ENCODE measurements at regions not wholly inside any gene's neighbourhood (a gene's known extent, or its start where the extent isn't known, plus 50 kb on each side); places are given as distances from the start of the nearest gene placed in this dataset.

DNA sequence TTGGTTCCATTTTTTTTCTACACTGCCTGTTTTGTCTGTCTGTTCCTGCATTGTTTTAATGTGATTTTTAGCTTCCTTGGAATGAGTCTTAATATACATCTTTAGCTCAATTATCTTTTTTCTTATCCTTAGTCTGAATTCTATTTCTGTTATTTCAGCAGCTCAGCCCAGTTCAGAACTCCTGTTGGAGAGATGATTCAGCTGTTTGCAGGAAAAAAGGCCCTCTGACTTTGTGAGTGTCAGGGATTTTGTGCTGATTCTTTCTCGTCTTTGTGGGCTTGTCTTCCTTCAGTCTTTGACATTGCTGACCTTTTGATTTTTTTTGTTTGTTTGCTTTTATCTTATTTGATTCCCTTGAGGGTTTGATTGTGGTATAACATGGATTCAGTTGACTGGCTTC, 343.2 kb upstream of the TRAM1L1 start:
- no peaks in the 10 kb centered on the region for H3K4me1 Mint-ChIP-seq
- DNase-seq, result no peak
- CTCF ChIA-PET, result no interaction called here
- H3K27ac Mint-ChIP-seq, result no peak overlapping the region
- no peaks in the 10 kb centered on the region for H3K36me3 Mint-ChIP-seq
- H3K27me3 Mint-ChIP-seq, result no peaks in the 10 kb centered on the region
- no peaks in the 10 kb centered on the region for H3K9me3 Mint-ChIP-seq
- no peak overlapping the region for H3K4me3 Mint-ChIP-seq

- CTCF ChIA-PET, result no interaction called here
- DNase-seq, result no peak
- no peaks in the 10 kb centered on the region for H3K4me1 Mint-ChIP-seq
- H3K36me3 Mint-ChIP-seq, result no peaks in the 10 kb centered on the region
- no peak overlapping the region for H3K27ac Mint-ChIP-seq
- H3K27me3 Mint-ChIP-seq, result no peaks in the 10 kb centered on the region
- no peaks in the 10 kb centered on the region for H3K9me3 Mint-ChIP-seq
- no peak overlapping the region for H3K4me3 Mint-ChIP-seq
These were observed 343.7 kb upstream of the TRAM1L1 start for GRCh38 chr4:117429061-117429460.

DNA sequence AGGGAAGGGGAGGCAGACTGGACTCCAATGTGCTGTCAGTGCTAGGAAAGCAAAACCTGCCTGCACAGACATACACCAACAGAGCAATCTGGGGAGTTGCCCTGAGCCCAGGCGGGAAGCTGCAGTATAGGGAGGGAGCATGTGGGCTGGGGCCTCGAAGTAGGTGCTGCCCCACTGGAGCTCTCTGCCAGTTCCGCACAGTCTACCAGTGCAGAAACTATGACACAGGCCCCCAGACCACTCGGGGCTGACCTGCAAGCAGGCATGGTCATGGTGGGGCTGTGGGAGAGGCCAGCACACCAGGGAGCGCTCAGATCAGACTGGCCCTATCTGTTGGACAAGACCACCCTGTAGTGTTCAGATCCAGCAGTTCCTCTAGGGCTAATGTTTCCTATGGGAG, 344.1 kb upstream of the TRAM1L1 start:
- no peak for DNase-seq
- Mint-ChIP-seq H3K27me3 (no peaks in the 10 kb centered on the region), H3K4me1 (no peaks in the 10 kb centered on the region), H3K9me3 (no peaks in the 10 kb centered on the region), H3K27ac (no peak overlapping the region), H3K36me3 (no peaks in the 10 kb centered on the region), H3K4me3 (no peak overlapping the region)
- CTCF ChIA-PET, result no interaction called here

DNA sequence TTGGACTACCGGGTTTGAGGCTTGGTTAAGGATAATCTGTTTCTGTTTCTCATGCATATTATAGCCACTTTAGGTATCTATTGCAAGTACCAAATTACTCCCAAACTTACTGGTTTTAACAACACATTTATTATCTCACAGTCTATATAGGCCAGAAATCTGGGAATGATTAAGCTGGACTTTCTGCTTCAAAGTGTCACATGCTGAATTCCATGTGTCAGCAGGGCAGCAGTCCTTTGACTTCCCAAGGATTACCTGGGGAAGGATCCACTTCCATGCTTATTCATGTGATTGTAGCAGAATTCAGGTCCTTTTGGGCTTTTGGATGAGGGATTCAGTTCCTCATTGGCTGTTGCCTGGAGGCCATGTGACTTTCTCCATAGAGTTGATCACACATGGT, 349.0 kb upstream of the TRAM1L1 start:
- H3K27me3 Mint-ChIP-seq, result no peaks in the 10 kb centered on the region
- no peak overlapping the region for H3K4me3 Mint-ChIP-seq
- CTCF ChIA-PET, result no interaction called here
- DNase-seq, result no peak
- H3K27ac Mint-ChIP-seq, result no peak overlapping the region
- no peaks in the 10 kb centered on the region for H3K36me3 Mint-ChIP-seq
- H3K4me1 Mint-ChIP-seq, result no peaks in the 10 kb centered on the region
- H3K9me3 Mint-ChIP-seq, result no peaks in the 10 kb centered on the region

DNA sequence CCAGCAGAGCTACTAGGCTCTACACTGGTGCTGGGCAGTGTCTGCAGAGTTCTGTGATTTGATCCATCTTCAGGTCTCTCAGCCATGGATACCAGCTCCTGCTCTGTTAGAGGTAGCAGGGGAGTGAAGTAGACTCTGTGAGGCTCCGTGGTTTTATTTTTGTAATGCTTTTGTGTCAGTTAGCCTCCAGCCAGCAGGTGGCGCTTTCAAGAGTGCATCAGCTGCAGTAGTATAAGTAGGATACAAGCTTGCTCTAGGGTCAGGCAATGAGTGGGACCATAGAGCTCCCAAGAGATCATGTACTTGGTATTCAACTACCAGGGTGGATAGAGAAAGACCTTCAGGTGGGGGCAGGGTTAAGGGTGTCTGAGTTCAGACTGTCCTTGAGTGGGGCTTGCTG, 362.5 kb upstream of the TRAM1L1 start:
- Mint-ChIP-seq H3K27me3 (no peaks in the 10 kb centered on the region), H3K36me3 (no peaks in the 10 kb centered on the region), H3K9me3 (no peaks in the 10 kb centered on the region), H3K4me1 (no peaks in the 10 kb centered on the region), H3K4me3 (no peak overlapping the region), H3K27ac (no peak overlapping the region)
- CTCF ChIA-PET, result interaction anchor here (0.9 to 1.2 kb wide), 3 partner anchors 11 to 826 kb away, joined by 3 to 4 read pairs (median 3); no protein-coding TSS in a partner anchor
- peak; percentile 41 for DNase-seq

DNA sequence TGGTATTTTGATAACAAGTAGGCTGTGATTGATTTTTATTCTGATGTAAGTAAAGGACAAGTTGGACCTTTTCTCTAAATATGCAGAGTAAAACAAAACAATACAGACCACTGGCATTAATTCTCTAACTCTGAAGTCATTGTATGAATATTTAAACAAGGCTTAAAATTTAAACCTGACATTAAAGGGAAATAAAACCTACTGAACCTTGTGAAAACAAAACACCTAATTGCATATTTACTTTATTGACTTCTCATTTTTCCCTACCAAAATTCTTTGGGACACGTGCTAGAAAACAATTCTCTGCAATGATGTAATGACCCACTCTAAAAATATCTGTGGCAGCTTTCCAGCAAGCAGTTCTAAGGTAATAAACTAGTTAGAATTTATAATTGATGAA, 369.7 kb upstream of the TRAM1L1 start:
- CTCF ChIA-PET, result no interaction called here
- Mint-ChIP-seq H3K4me1 (no peaks in the 10 kb centered on the region), H3K27me3 (no peaks in the 10 kb centered on the region), H3K4me3 (no peak overlapping the region), H3K36me3 (no peaks in the 10 kb centered on the region), H3K27ac (no peak overlapping the region), H3K9me3 (no peaks in the 10 kb centered on the region)
- DNase-seq, result no peak

DNA sequence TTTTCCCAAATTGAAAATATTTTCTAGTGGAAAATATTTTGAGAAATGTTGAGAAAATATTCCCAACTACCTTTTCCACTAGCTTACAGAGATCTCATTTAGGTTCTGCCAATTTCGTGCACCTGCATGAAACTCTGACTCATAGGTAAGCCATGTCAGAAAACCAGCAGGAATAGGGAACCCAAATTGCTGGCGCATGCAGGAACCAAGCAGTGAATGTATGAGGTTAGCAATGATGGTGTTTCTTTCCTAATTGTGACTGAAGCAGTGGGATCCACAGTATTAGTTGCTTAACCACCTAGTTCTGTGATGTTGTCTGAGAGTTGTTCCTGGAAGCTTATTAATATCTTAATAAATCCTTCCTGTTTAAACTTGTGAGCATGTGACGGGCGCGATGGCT, 381.0 kb upstream of the TRAM1L1 start:
- DNase-seq, result no peak
- H3K27me3 Mint-ChIP-seq, result no peaks in the 10 kb centered on the region
- H3K27ac Mint-ChIP-seq, result no peak overlapping the region
- H3K36me3 Mint-ChIP-seq, result no peaks in the 10 kb centered on the region
- H3K4me1 Mint-ChIP-seq, result no peaks in the 10 kb centered on the region
- H3K4me3 Mint-ChIP-seq, result no peak overlapping the region
- H3K9me3 Mint-ChIP-seq, result no peaks in the 10 kb centered on the region
- CTCF ChIA-PET, result no interaction called here

DNA sequence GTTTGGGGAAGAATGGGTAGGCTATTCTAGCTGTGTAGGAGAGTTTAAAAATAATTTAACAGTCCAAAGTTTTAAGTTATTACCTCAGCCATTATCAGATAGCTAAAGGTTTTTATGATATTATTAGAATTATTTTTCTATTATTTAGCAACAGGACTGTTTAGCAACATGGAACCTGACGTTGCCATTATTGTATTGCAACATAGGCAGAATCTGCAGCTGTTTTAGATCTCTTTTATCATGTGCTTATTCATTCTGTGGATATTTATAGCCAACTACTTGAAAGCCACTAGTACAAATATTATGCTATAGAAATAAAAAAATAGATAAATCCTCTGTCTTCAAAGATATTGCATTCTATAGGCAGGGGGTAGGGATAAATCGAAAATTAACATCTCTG, 382.0 kb upstream of the TRAM1L1 start:
- H3K36me3 Mint-ChIP-seq, result no peaks in the 10 kb centered on the region
- CTCF ChIA-PET, result no interaction called here
- no peak overlapping the region for H3K4me3 Mint-ChIP-seq
- H3K27me3 Mint-ChIP-seq, result no peaks in the 10 kb centered on the region
- DNase-seq, result no peak
- no peaks in the 10 kb centered on the region for H3K4me1 Mint-ChIP-seq
- no peak overlapping the region for H3K27ac Mint-ChIP-seq
- H3K9me3 Mint-ChIP-seq, result no peaks in the 10 kb centered on the region

GRCh38 chr4:117474987-117475386, 389.6 kb upstream of the TRAM1L1 start:
- Mint-ChIP-seq H3K4me1 (no peaks in the 10 kb centered on the region), H3K36me3 (no peaks in the 10 kb centered on the region), H3K4me3 (no peak overlapping the region), H3K27ac (no peak overlapping the region), H3K9me3 (no peaks in the 10 kb centered on the region), H3K27me3 (no peaks in the 10 kb centered on the region)
- CTCF ChIA-PET, result no interaction called here
- no peak for DNase-seq

DNA sequence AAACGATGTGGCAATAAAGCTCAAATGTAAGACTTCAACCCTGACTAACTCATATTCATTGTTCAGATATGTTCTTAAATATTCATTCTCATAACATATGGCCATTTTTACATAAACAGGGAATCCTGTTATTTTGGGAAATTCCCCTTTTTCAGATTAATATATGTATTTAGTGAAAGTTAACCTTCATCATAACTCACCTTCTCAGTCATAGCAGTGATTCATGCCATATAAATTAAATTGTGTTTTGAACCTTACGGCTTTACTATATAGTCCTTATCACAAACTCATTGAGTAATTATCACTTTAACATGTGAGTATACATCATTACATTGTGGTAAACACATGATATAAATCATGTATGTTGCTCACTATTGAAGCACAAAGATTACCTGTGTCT, 392.5 kb upstream of the TRAM1L1 start:
- Mint-ChIP-seq H3K36me3 (no peaks in the 10 kb centered on the region), H3K27ac (no peak overlapping the region), H3K9me3 (no peaks in the 10 kb centered on the region), H3K4me1 (no peaks in the 10 kb centered on the region), H3K4me3 (no peak overlapping the region), H3K27me3 (no peaks in the 10 kb centered on the region)
- no peak for DNase-seq
- CTCF ChIA-PET, result no interaction called here

DNA sequence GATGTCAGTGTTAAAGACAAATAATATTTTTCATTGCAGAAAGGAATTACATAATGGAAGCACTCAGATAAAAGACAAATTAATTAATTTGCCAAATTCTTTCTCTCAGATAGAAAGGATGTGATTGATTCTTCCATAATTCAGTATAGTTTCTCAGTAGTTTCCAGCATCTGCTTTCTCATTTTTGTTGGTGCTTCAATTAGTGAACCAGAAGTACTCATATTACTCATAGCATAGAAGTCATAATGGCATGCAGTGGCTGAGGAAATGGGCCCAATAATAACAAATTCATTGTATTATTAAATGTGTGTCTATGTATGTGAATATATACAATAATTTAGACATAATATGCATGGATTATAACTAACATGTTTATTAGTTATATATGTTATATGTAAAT, 393.3 kb upstream of the TRAM1L1 start:
- DNase-seq, result no peak
- Mint-ChIP-seq H3K27me3 (no peaks in the 10 kb centered on the region), H3K36me3 (no peaks in the 10 kb centered on the region), H3K4me3 (no peak overlapping the region), H3K9me3 (no peaks in the 10 kb centered on the region), H3K27ac (no peak overlapping the region), H3K4me1 (no peaks in the 10 kb centered on the region)
- CTCF ChIA-PET, result no interaction called here

GRCh38 chr4:117479673-117480072, 394.3 kb upstream of the TRAM1L1 start:
- H3K36me3 Mint-ChIP-seq, result no peaks in the 10 kb centered on the region
- no peak overlapping the region for H3K27ac Mint-ChIP-seq
- DNase-seq, result no peak
- no peak overlapping the region for H3K4me3 Mint-ChIP-seq
- CTCF ChIA-PET, result no interaction called here
- no peaks in the 10 kb centered on the region for H3K9me3 Mint-ChIP-seq
- no peaks in the 10 kb centered on the region for H3K4me1 Mint-ChIP-seq
- H3K27me3 Mint-ChIP-seq, result no peaks in the 10 kb centered on the region

GRCh38 chr4:117481742-117482141, 396.4 kb upstream of the TRAM1L1 start:
- no peak for DNase-seq
- CTCF ChIA-PET, result no interaction called here
- H3K27me3 Mint-ChIP-seq, result no peaks in the 10 kb centered on the region
- no peak overlapping the region for H3K27ac Mint-ChIP-seq
- no peaks in the 10 kb centered on the region for H3K4me1 Mint-ChIP-seq
- no peak overlapping the region for H3K4me3 Mint-ChIP-seq
- no peaks in the 10 kb centered on the region for H3K9me3 Mint-ChIP-seq
- H3K36me3 Mint-ChIP-seq, result no peaks in the 10 kb centered on the region

GRCh38 chr4:117488692-117489091, 403.3 kb upstream of the TRAM1L1 start:
- Mint-ChIP-seq H3K36me3 (no peaks in the 10 kb centered on the region), H3K27me3 (no peaks in the 10 kb centered on the region), H3K4me1 (no peaks in the 10 kb centered on the region), H3K4me3 (no peak overlapping the region), H3K27ac (no peak overlapping the region), H3K9me3 (no peaks in the 10 kb centered on the region)
- DNase-seq, result no peak
- CTCF ChIA-PET, result no interaction called here

DNA sequence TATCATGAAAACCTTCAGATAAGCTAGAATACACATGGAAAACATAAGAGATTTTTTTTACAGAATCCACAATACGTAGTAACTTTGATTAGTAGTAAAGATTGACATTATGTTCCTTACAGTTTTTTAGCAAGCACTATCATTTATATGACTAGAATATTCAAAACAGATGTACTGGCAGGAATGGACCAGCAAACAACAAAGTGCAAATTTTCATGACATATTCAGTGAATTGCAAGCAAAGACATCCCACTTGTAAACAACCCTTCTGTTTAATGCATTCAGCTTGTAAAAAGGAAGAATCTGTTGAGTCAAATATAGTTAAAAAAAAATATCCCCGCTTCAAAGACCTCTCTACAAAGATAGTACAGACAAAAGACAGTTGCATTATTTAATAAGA, 403.7 kb upstream of the TRAM1L1 start:
- DNase-seq, result no peak

DNA sequence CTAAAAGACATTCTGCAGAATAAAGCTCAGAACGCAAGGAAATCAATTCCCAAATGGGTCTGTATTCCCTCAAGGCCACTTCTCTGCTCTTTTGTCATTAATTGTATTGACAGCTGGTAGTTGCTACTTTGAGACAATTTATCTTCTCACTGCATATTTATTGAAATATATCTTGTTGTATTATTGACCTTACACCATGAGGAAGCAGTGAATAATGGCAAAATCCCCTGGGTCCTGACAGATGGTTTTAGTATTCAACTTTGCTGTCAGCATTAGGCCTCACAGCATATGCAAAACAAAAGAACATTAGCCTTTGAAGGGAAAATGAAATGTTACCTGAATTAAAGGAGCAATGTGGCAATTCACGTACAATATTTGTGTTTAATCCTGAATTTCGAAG, 406.1 kb upstream of the TRAM1L1 start:
- CTCF ChIA-PET, result no interaction called here
- no peaks in the 10 kb centered on the region for H3K36me3 Mint-ChIP-seq
- no peak overlapping the region for H3K4me3 Mint-ChIP-seq
- no peak overlapping the region for H3K27ac Mint-ChIP-seq
- no peaks in the 10 kb centered on the region for H3K4me1 Mint-ChIP-seq
- H3K27me3 Mint-ChIP-seq, result no peaks in the 10 kb centered on the region
- DNase-seq, result no peak
- no peaks in the 10 kb centered on the region for H3K9me3 Mint-ChIP-seq

More for the DNA sequence above, 403.7 kb upstream of the TRAM1L1 start:
- no peaks in the 10 kb centered on the region for H3K4me1 Mint-ChIP-seq
- no peaks in the 10 kb centered on the region for H3K9me3 Mint-ChIP-seq
- H3K4me3 Mint-ChIP-seq, result no peak overlapping the region
- H3K36me3 Mint-ChIP-seq, result no peaks in the 10 kb centered on the region
- H3K27me3 Mint-ChIP-seq, result no peaks in the 10 kb centered on the region
- CTCF ChIA-PET, result no interaction called here
- H3K27ac Mint-ChIP-seq, result no peak overlapping the region
